ENCODE measurements at regions not wholly inside any gene's neighbourhood (a gene's known extent, or its start where the extent isn't known, plus 50 kb on each side); places are given as distances from the start of the nearest gene placed in this dataset.

- no peak for TF ChIP-seq CTCF (IDR thresholded peaks at IDR 0.05)
- no peak for TF ChIP-seq NR3C1 (IDR thresholded peaks at IDR 0.05)
- no peak for TF ChIP-seq RCOR1 (IDR thresholded peaks at IDR 0.05; ENCODE audit: low read depth, low read length)
- no peak for TF ChIP-seq EP300 (IDR thresholded peaks at IDR 0.05)
- TF ChIP-seq, protein P1, sequence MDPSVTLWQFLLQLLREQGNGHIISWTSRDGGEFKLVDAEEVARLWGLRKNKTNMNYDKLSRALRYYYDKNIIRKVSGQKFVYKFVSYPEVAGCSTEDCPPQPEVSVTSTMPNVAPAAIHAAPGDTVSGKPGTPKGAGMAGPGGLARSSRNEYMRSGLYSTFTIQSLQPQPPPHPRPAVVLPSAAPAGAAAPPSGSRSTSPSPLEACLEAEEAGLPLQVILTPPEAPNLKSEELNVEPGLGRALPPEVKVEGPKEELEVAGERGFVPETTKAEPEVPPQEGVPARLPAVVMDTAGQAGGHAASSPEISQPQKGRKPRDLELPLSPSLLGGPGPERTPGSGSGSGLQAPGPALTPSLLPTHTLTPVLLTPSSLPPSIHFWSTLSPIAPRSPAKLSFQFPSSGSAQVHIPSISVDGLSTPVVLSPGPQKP (IDR thresholded peaks at IDR 0.05; ENCODE audit: low read depth, low read length) = no peak
- TF ChIP-seq HOXA7 (CRISPR knock-in tag; IDR thresholded peaks at IDR 0.05) = no peak
- no peak for TF ChIP-seq CBX8 (IDR thresholded peaks at IDR 0.05)
- TF ChIP-seq, protein P2, sequence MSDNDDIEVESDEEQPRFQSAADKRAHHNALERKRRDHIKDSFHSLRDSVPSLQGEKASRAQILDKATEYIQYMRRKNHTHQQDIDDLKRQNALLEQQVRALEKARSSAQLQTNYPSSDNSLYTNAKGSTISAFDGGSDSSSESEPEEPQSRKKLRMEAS (IDR thresholded peaks at IDR 0.05) = no peak
- TF ChIP-seq POLR2A (IDR thresholded peaks at IDR 0.05; ENCODE audit: low read length) = no peak
- no peak for TF ChIP-seq JUNB (IDR thresholded peaks at IDR 0.05)
- no peak for TF ChIP-seq ESRRA (IDR thresholded peaks at IDR 0.05; ENCODE audit: borderline replicate concordance, low read length)
- no peak for TF ChIP-seq ZFP36 (IDR thresholded peaks at IDR 0.05; ENCODE audit: borderline replicate concordance, partially characterized antibody)
- TF ChIP-seq, protein P3, sequence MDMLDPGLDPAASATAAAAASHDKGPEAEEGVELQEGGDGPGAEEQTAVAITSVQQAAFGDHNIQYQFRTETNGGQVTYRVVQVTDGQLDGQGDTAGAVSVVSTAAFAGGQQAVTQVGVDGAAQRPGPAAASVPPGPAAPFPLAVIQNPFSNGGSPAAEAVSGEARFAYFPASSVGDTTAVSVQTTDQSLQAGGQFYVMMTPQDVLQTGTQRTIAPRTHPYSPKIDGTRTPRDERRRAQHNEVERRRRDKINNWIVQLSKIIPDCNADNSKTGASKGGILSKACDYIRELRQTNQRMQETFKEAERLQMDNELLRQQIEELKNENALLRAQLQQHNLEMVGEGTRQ (IDR thresholded peaks at IDR 0.05) = no peak
- TF ChIP-seq, protein P4, sequence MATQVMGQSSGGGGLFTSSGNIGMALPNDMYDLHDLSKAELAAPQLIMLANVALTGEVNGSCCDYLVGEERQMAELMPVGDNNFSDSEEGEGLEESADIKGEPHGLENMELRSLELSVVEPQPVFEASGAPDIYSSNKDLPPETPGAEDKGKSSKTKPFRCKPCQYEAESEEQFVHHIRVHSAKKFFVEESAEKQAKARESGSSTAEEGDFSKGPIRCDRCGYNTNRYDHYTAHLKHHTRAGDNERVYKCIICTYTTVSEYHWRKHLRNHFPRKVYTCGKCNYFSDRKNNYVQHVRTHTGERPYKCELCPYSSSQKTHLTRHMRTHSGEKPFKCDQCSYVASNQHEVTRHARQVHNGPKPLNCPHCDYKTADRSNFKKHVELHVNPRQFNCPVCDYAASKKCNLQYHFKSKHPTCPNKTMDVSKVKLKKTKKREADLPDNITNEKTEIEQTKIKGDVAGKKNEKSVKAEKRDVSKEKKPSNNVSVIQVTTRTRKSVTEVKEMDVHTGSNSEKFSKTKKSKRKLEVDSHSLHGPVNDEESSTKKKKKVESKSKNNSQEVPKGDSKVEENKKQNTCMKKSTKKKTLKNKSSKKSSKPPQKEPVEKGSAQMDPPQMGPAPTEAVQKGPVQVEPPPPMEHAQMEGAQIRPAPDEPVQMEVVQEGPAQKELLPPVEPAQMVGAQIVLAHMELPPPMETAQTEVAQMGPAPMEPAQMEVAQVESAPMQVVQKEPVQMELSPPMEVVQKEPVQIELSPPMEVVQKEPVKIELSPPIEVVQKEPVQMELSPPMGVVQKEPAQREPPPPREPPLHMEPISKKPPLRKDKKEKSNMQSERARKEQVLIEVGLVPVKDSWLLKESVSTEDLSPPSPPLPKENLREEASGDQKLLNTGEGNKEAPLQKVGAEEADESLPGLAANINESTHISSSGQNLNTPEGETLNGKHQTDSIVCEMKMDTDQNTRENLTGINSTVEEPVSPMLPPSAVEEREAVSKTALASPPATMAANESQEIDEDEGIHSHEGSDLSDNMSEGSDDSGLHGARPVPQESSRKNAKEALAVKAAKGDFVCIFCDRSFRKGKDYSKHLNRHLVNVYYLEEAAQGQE (IDR thresholded peaks at IDR 0.05) = no peak
Observed at GRCh38 chr7:54429111-54429510, 113.1 kb upstream of the VSTM2A start.
